ENCODE measurements at regions not wholly inside any gene's neighbourhood (a gene's known extent, or its start where the extent isn't known, plus 50 kb on each side); places are given as distances from the start of the nearest gene placed in this dataset.

GRCh38 chrX:42415636-42416035 lies 362.3 kb downstream of the PPP1R2C start:
- Histone ChIP-seq H3K79me2 (ENCODE audit: low read length) (no peaks in the 10 kb centered on the region), H4K20me1 (ENCODE audit: insufficient read depth, low read depth, low read length) (no peaks in the 10 kb centered on the region), H3K36me3 (ENCODE audit: insufficient read depth, low read length) (no peaks in the 10 kb centered on the region), H3K4me2 (ENCODE audit: low read depth, low read length, poor library complexity, severe bottlenecking) (no peak overlapping the region), H3K9me2 (replicated peaks; ENCODE audit: insufficient read depth, low read length) (no peaks in the 10 kb centered on the region), H3K4me1 (ENCODE audit: low read length) (no peaks in the 10 kb centered on the region), H3K9ac (ENCODE audit: low read length) (no peak overlapping the region), H3K9me3 (ENCODE audit: low read length) (peaks cover 8% of the 10 kb centered on the region), H3K27me3 (ENCODE audit: low read length) (no peaks in the 10 kb centered on the region), H2AFZ (ENCODE audit: low read length) (no peak overlapping the region), H3K4me3 (ENCODE audit: low read length) (no peak overlapping the region), H3K27ac (ENCODE audit: low read length) (no peak overlapping the region)
- DNase-seq: no peak

- no peak for DNase-seq
- Histone ChIP-seq H3K9ac (ENCODE audit: low read length) (no peak overlapping the region), H4K20me1 (ENCODE audit: insufficient read depth, low read depth, low read length) (no peaks in the 10 kb centered on the region), H3K27me3 (ENCODE audit: low read length) (no peaks in the 10 kb centered on the region), H2AFZ (ENCODE audit: low read length) (no peak overlapping the region), H3K79me2 (ENCODE audit: low read length) (no peaks in the 10 kb centered on the region), H3K9me3 (ENCODE audit: low read length) (peaks cover 8% of the 10 kb centered on the region), H3K4me3 (ENCODE audit: low read length) (no peak overlapping the region), H3K9me2 (replicated peaks; ENCODE audit: insufficient read depth, low read length) (no peaks in the 10 kb centered on the region), H3K4me2 (ENCODE audit: low read depth, low read length, poor library complexity, severe bottlenecking) (no peak overlapping the region), H3K4me1 (ENCODE audit: low read length) (no peaks in the 10 kb centered on the region), H3K36me3 (ENCODE audit: insufficient read depth, low read length) (no peaks in the 10 kb centered on the region), H3K27ac (ENCODE audit: low read length) (no peak overlapping the region)
Measured at GRCh38 chrX:42414057-42414456, 363.9 kb downstream of the PPP1R2C start.

GRCh38 chrX:42399632-42400024 lies 378.3 kb downstream of the PPP1R2C start:
- Histone ChIP-seq H3K4me1 (ENCODE audit: low read length) (no peaks in the 10 kb centered on the region), H3K4me2 (ENCODE audit: low read depth, low read length, poor library complexity, severe bottlenecking) (no peak overlapping the region), H2AFZ (ENCODE audit: low read length) (no peak overlapping the region), H4K20me1 (ENCODE audit: insufficient read depth, low read depth, low read length) (no peaks in the 10 kb centered on the region), H3K4me3 (ENCODE audit: low read length) (no peak overlapping the region), H3K9me3 (ENCODE audit: low read length) (no peaks in the 10 kb centered on the region; the same call in 1 of the 2 replicates), H3K9me2 (replicated peaks; ENCODE audit: insufficient read depth, low read length) (no peaks in the 10 kb centered on the region), H3K9ac (ENCODE audit: low read length) (no peak overlapping the region), H3K27ac (ENCODE audit: low read length) (no peak overlapping the region), H3K36me3 (ENCODE audit: insufficient read depth, low read length) (no peaks in the 10 kb centered on the region), H3K27me3 (ENCODE audit: low read length) (no peaks in the 10 kb centered on the region), H3K79me2 (ENCODE audit: low read length) (no peaks in the 10 kb centered on the region)
- no peak for DNase-seq

- no peaks in the 10 kb centered on the region for H3K9me2 ChIP-seq (replicated peaks; ENCODE audit: insufficient read depth, low read length)
Measured at GRCh38 chrX:42398967-42399631, 378.9 kb downstream of the PPP1R2C start.

GRCh38 chrX:42396136-42396535 lies 381.8 kb downstream of the PPP1R2C start:
- Histone ChIP-seq H3K4me1 (ENCODE audit: low read length) (no peaks in the 10 kb centered on the region), H3K4me3 (ENCODE audit: low read length) (no peak overlapping the region), H3K9me2 (replicated peaks; ENCODE audit: insufficient read depth, low read length) (no peaks in the 10 kb centered on the region), H3K9me3 (ENCODE audit: low read length) (peaks cover 1% of the 10 kb centered on the region; the same call in 1 of the 2 replicates), H3K79me2 (ENCODE audit: low read length) (no peaks in the 10 kb centered on the region), H3K9ac (ENCODE audit: low read length) (no peak overlapping the region), H2AFZ (ENCODE audit: low read length) (no peak overlapping the region), H4K20me1 (ENCODE audit: insufficient read depth, low read depth, low read length) (no peaks in the 10 kb centered on the region), H3K36me3 (ENCODE audit: insufficient read depth, low read length) (no peaks in the 10 kb centered on the region), H3K27ac (ENCODE audit: low read length) (no peak overlapping the region), H3K27me3 (ENCODE audit: low read length) (no peaks in the 10 kb centered on the region), H3K4me2 (ENCODE audit: low read depth, low read length, poor library complexity, severe bottlenecking) (no peak overlapping the region)
- DNase-seq: no peak

More at GRCh38 chrX:42398967-42399631, 378.9 kb downstream of the PPP1R2C start:
- Histone ChIP-seq H3K27ac (ENCODE audit: low read length) (no peak overlapping the region), H3K4me1 (ENCODE audit: low read length) (no peaks in the 10 kb centered on the region), H3K36me3 (ENCODE audit: insufficient read depth, low read length) (no peaks in the 10 kb centered on the region), H3K4me2 (ENCODE audit: low read depth, low read length, poor library complexity, severe bottlenecking) (no peak overlapping the region), H3K27me3 (ENCODE audit: low read length) (no peaks in the 10 kb centered on the region), H3K79me2 (ENCODE audit: low read length) (no peaks in the 10 kb centered on the region), H3K9me3 (ENCODE audit: low read length) (no peaks in the 10 kb centered on the region; the same call in 1 of the 2 replicates), H4K20me1 (ENCODE audit: insufficient read depth, low read depth, low read length) (no peaks in the 10 kb centered on the region), H3K9ac (ENCODE audit: low read length) (no peak overlapping the region), H3K4me3 (ENCODE audit: low read length) (no peak overlapping the region), H2AFZ (ENCODE audit: low read length) (no peak overlapping the region)
- DNase-seq: no peak

- Histone ChIP-seq H3K36me3 (ENCODE audit: insufficient read depth, low read length) (no peaks in the 10 kb centered on the region), H3K27me3 (ENCODE audit: low read length) (no peaks in the 10 kb centered on the region), H3K4me1 (ENCODE audit: low read length) (no peaks in the 10 kb centered on the region), H3K79me2 (ENCODE audit: low read length) (no peaks in the 10 kb centered on the region), H3K9ac (ENCODE audit: low read length) (no peak overlapping the region), H3K27ac (ENCODE audit: low read length) (no peak overlapping the region), H3K4me2 (ENCODE audit: low read depth, low read length, poor library complexity, severe bottlenecking) (no peak overlapping the region), H2AFZ (ENCODE audit: low read length) (no peak overlapping the region), H4K20me1 (ENCODE audit: insufficient read depth, low read depth, low read length) (no peaks in the 10 kb centered on the region), H3K9me2 (replicated peaks; ENCODE audit: insufficient read depth, low read length) (no peaks in the 10 kb centered on the region), H3K9me3 (ENCODE audit: low read length) (peaks cover 10% of the 10 kb centered on the region), H3K4me3 (ENCODE audit: low read length) (no peak overlapping the region)
- DNase-seq: no peak
Measured at GRCh38 chrX:42392846-42393245, 385.1 kb downstream of the PPP1R2C start.

GRCh38 chrX:42386681-42387080 lies 391.3 kb downstream of the PPP1R2C start:
- peaks cover 13% of the 10 kb centered on the region for H3K9me3 ChIP-seq (ENCODE audit: low read length)
- no peaks in the 10 kb centered on the region for H3K36me3 ChIP-seq (ENCODE audit: insufficient read depth, low read length)
- no peaks in the 10 kb centered on the region for H3K4me1 ChIP-seq (ENCODE audit: low read length)
- H3K79me2 ChIP-seq (ENCODE audit: low read length): no peaks in the 10 kb centered on the region
- no peak overlapping the region for H3K27ac ChIP-seq (ENCODE audit: low read length)
- H3K27me3 ChIP-seq (ENCODE audit: low read length): no peaks in the 10 kb centered on the region
- no peak for DNase-seq
- H3K9me2 ChIP-seq (replicated peaks; ENCODE audit: insufficient read depth, low read length): no peaks in the 10 kb centered on the region
- no peak overlapping the region for H3K9ac ChIP-seq (ENCODE audit: low read length)
- H3K4me2 ChIP-seq (ENCODE audit: low read depth, low read length, poor library complexity, severe bottlenecking): no peak overlapping the region
- no peak overlapping the region for H3K4me3 ChIP-seq (ENCODE audit: low read length)
- no peaks in the 10 kb centered on the region for H4K20me1 ChIP-seq (ENCODE audit: insufficient read depth, low read depth, low read length)
- H2AFZ ChIP-seq (ENCODE audit: low read length): no peak overlapping the region

- Histone ChIP-seq H3K27ac (ENCODE audit: low read length) (no peak overlapping the region), H3K4me1 (ENCODE audit: low read length) (no peaks in the 10 kb centered on the region), H3K27me3 (ENCODE audit: low read length) (no peaks in the 10 kb centered on the region), H3K4me3 (ENCODE audit: low read length) (no peak overlapping the region), H2AFZ (ENCODE audit: low read length) (no peak overlapping the region), H3K36me3 (ENCODE audit: insufficient read depth, low read length) (no peaks in the 10 kb centered on the region), H3K9me2 (replicated peaks; ENCODE audit: insufficient read depth, low read length) (no peaks in the 10 kb centered on the region), H3K4me2 (ENCODE audit: low read depth, low read length, poor library complexity, severe bottlenecking) (no peak overlapping the region), H3K79me2 (ENCODE audit: low read length) (no peaks in the 10 kb centered on the region), H3K9ac (ENCODE audit: low read length) (no peak overlapping the region), H4K20me1 (ENCODE audit: insufficient read depth, low read depth, low read length) (no peaks in the 10 kb centered on the region), H3K9me3 (ENCODE audit: low read length) (peaks cover 17% of the 10 kb centered on the region)
- DNase-seq: no peak
Measured at GRCh38 chrX:42385730-42386129, 392.2 kb downstream of the PPP1R2C start.
